ENCODE measurements at regions not wholly inside any gene's neighbourhood (a gene's known extent, or its start where the extent isn't known, plus 50 kb on each side); places are given as distances from the start of the nearest gene placed in this dataset.

DNA sequence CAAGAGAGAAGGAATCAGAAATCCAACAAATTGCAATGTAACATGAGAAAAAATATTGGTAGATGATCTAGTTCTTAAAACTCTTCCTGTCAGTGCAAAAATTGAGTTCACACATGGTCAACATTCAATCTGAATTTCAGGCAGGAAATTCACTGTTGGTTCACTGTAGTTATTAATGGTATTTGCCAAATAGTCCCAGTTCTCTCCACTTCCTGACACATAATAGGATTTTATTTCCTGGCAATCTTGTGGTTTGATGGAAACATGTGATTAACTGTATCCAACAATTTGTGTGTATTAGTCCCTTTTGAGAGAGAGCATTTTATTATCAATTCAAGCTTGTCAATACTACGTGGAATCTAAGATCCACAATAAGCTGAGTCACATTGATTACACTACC, 1103.1 kb downstream of the ROBO2 start:
- DNase-seq (ENCODE audit: low read depth), result no peak
- no peak for TF ChIP-seq CTCF (IDR thresholded peaks at IDR 0.05; ENCODE audit: low read depth, low read length, missing control alignments)
- no peak overlapping the region for H3K4me3 ChIP-seq (ENCODE audit: low read depth, low read length)

GRCh38 chr3:78148986-78149717, 1109.3 kb downstream of the ROBO2 start:
- no peak for DNase-seq (ENCODE audit: low read depth)
- no peak for TF ChIP-seq CTCF (IDR thresholded peaks at IDR 0.05; ENCODE audit: low read depth, low read length, missing control alignments)
- no peak overlapping the region for H3K4me3 ChIP-seq (ENCODE audit: low read depth, low read length)

DNA sequence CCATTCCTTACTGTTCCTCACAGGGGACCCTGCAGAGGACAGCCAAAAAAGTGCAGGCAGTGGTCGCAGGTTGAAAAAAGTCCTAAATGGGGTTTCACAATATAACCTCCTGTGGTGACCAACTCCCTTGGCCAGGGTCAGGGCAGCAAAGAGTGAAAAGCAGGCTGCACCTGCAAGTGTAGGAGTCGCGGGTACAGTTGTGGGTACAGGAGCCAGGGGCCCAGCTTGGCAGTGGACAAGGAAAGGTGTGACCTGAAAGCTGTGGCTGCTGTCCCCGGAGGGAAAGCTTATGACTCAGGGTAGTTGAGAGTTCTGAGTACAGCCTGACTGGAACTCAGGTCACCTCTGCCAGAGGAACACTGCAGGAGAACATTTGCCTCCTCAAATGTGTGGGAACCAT, 1114.1 kb downstream of the ROBO2 start:
- no peak for DNase-seq (ENCODE audit: low read depth)
- no peak for TF ChIP-seq CTCF (IDR thresholded peaks at IDR 0.05; ENCODE audit: low read depth, low read length, missing control alignments)
- no peak overlapping the region for H3K4me3 ChIP-seq (ENCODE audit: low read depth, low read length)

- DNase-seq (ENCODE audit: low read depth), result no peak
- no peak overlapping the region for H3K4me3 ChIP-seq (ENCODE audit: low read depth, low read length)
- no peak for TF ChIP-seq CTCF (IDR thresholded peaks at IDR 0.05; ENCODE audit: low read depth, low read length, missing control alignments)
These were observed 1114.8 kb downstream of the ROBO2 start for GRCh38 chr3:78154521-78155186.

DNA sequence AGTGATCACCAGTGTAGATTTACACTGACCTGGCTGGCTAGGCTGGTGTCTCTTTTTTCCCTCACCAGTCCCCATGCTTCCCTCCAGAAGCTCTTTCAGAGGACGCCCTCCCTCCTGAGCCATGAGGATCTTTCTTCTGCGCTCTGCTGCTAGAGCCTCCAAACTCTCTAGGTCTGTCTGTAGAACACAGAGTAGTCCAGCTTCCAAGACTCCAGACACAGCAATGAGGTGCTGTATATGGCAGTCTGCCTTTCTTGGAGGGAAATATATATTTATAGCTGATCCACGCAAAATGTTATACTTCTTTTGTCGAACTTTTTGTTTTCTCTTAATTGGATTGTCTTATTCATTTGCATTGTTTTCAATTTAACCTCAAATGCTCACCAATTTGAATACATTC, 1121.8 kb downstream of the ROBO2 start:
- no peak overlapping the region for H3K4me3 ChIP-seq (ENCODE audit: low read depth, low read length)
- DNase-seq (ENCODE audit: low read depth), result no peak
- no peak for TF ChIP-seq CTCF (IDR thresholded peaks at IDR 0.05; ENCODE audit: low read depth, low read length, missing control alignments)

DNA sequence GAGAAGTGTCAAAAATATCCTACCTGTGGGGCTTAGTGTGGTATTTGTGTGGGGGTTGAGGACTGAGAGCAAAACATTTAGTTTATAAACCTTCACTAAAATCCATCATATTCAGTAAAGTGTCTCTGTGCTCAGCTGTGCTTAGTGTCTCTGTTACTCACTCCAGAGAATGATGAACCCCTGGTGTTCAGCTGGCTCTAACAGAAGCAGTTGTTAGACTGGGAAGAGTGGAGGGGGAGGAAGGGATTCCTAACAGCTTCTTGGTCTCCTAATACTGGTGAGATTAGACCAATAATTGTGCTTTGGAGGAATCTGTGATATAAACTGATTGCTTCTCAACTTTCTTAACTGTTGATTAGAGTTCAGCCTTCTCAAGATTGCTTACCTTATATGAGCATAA, 1123.5 kb downstream of the ROBO2 start:
- TF ChIP-seq CTCF (IDR thresholded peaks at IDR 0.05; ENCODE audit: low read depth, low read length, missing control alignments), result no peak
- no peak for DNase-seq (ENCODE audit: low read depth)

GRCh38 chr3:78165876-78166275, 1126.0 kb downstream of the ROBO2 start:
- no peak for DNase-seq (ENCODE audit: low read depth)
- no peak for TF ChIP-seq CTCF (IDR thresholded peaks at IDR 0.05; ENCODE audit: low read depth, low read length, missing control alignments)
- no peak overlapping the region for H3K4me3 ChIP-seq (ENCODE audit: low read depth, low read length)

More for the DNA sequence above, 1123.5 kb downstream of the ROBO2 start:
- H3K4me3 ChIP-seq (ENCODE audit: low read depth, low read length), result no peak overlapping the region

Measured in GM12864 (cell line).